GM12878 (cell line): ENCODE measurements at regions not wholly inside any gene's neighbourhood (a gene's known extent, or its start where the extent isn't known, plus 50 kb on each side); places are given as distances from the start of the nearest gene placed in this dataset.

Experiments
- ATAC-seq: fragments of 200-7000 bp; cut with Tn5 transposase; 3 replicates; pipeline ENCODE4 v1.9.1; 2020; ENCODE audit warnings: mild to moderate bottlenecking, moderate library complexity
- BruUV-seq: library from RNA; stranded (reverse); fragments of 400-500 nt; replicated peaks from 2 replicates; lab custom pipeline; 2021; lab: Mats Ljungman, UMichigan
- CTCF ChIA-PET: fragments of 300-600 bp; sonication (Branson Sonifier 250); formaldehyde crosslinking; extraction: SDS; loops from one replicate; lab custom pipeline; 2021; ENCODE audit warnings: inconsistent platforms; lab: Yijun Ruan, JAX
- POLR2A ChIA-PET: fragments of 350-600 bp; formaldehyde crosslinking; extraction: SDS; loops from one replicate; lab custom pipeline; 2021; ENCODE audit warnings: inconsistent platforms; lab: Charles Lee
- RAD21 ChIA-PET: fragments of 300-600 bp; sonication (Branson Sonifier 250); formaldehyde crosslinking; loops from one replicate; lab custom pipeline; 2023; ENCODE audit warnings: antibody characterized with exemption; ENCODE audit not compliant: unreplicated experiment; lab: Charles Lee
- SMC1A ChIA-PET: fragments of 300-600 bp; sonication (Branson Sonifier 250); formaldehyde crosslinking; loops from one replicate; lab custom pipeline; 2023; ENCODE audit not compliant: unreplicated experiment, uncharacterized antibody; lab: Charles Lee
- DNase-seq: peaks from one replicate; pipeline ENCODE4 v3.0.0-alpha.2; 2011; ENCODE audit warnings: low read depth, low spot score
- FAIRE-seq: peaks from 3 replicates; lab custom pipeline; 2011; peaks lifted over from hg19 to GRCh38; lab: Jason Lieb, UNC
- H2AFZ ChIP-seq: 2 replicates; pipeline ENCODE4 v1.6.0; 2011; ENCODE audit warnings: low read depth, low read length, control low read depth; ENCODE audit not compliant: control insufficient read depth
- H3K27ac ChIP-seq: 2 replicates; pipeline ENCODE4 v1.5.1; 2011; ENCODE audit warnings: control low read depth; ENCODE audit not compliant: control insufficient read depth, insufficient read depth
- H3K27me3 ChIP-seq, 2 experiments: replicated peaks in 1 of 2; 2 replicates each; pipeline versions ENCODE4 v1.6.0 to v1.6.1; 2011; ENCODE audit warnings: low read length in 1 of 2; ENCODE audit not compliant: control insufficient read depth in 2 of 2, insufficient read depth in 2 of 2
- H3K36me3 ChIP-seq, 2 experiments: 2 replicates each; pipeline ENCODE4 v1.5.1; 2011; ENCODE audit warnings: low read length in 1 of 2; ENCODE audit not compliant: control insufficient read depth in 2 of 2, insufficient read depth in 2 of 2
- H3K4me1 ChIP-seq: 2 replicates; pipeline ENCODE4 v1.6.1; 2011; ENCODE audit warnings: mild to moderate bottlenecking, low read length, moderate library complexity, mixed read lengths; ENCODE audit not compliant: control insufficient read depth, insufficient read depth
- H3K4me2 ChIP-seq: 2 replicates; pipeline ENCODE4 v1.6.0; 2011; ENCODE audit warnings: control low read depth; ENCODE audit not compliant: control insufficient read depth, insufficient read depth
- H3K4me3 ChIP-seq: fragments of 200-600 bp; sonication (generic); 2 replicates; pipeline ENCODE4 v1.5.1; 2016
- H3K79me2 ChIP-seq: 2 replicates; pipeline ENCODE4 v1.6.0; 2011; ENCODE audit warnings: low read length; ENCODE audit not compliant: control insufficient read depth, insufficient read depth
- H3K9ac ChIP-seq: 2 replicates; pipeline ENCODE4 v1.8.0; 2011; ENCODE audit warnings: low read length, control low read depth, mixed read lengths; ENCODE audit not compliant: control insufficient read depth, insufficient read depth
- H3K9me3 ChIP-seq: replicated peaks from 3 replicates; pipeline ENCODE4 v1.5.1; 2011; ENCODE audit warnings: mild to moderate bottlenecking, low read length; ENCODE audit not compliant: control insufficient read depth, insufficient read depth
- H4K20me1 ChIP-seq: 2 replicates; pipeline ENCODE4 v1.6.0; 2011; ENCODE audit not compliant: control insufficient read depth, insufficient read depth
- CBX5 ChIP-seq: sonication (generic); IDR thresholded peaks from 2 replicates; pipeline ENCODE4 v1.6.1; 2016; ENCODE audit warnings: low read depth, moderate library complexity, mild to moderate bottlenecking, inconsistent platforms
- MEF2B ChIP-seq: fragments of 450-650 bp; IDR thresholded peaks from 2 replicates; pipeline ENCODE4 v1.6.1; 2018; ENCODE audit warnings: mild to moderate bottlenecking, moderate library complexity; ENCODE audit not compliant: partially characterized antibody, poor library complexity, severe bottlenecking
- RELB ChIP-seq: fragments of 450-650 bp; IDR thresholded peaks from 2 replicates; pipeline ENCODE4 v1.6.1; 2017; ENCODE audit warnings: low read depth, mild to moderate bottlenecking, moderate library complexity
- SMARCA5 ChIP-seq: fragments of 450-650 bp; IDR thresholded peaks from 2 replicates; pipeline ENCODE4 v1.6.1; 2017; ENCODE audit warnings: mild to moderate bottlenecking
- SREBF1 ChIP-seq: IDR thresholded peaks from 2 replicates; pipeline ENCODE4 v1.6.1; 2012; ENCODE audit warnings: mild to moderate bottlenecking, low read length
- TARDBP ChIP-seq: IDR thresholded peaks from 2 replicates; pipeline ENCODE4 v1.6.1; 2016; ENCODE audit warnings: borderline replicate concordance
- ZSCAN29 ChIP-seq: fragments of 450-650 bp; IDR thresholded peaks from 2 replicates; pipeline ENCODE4 v1.6.1; 2017; ENCODE audit warnings: mild to moderate bottlenecking, moderate library complexity
- ZZZ3 ChIP-seq: IDR thresholded peaks from 2 replicates; pipeline ENCODE4 v1.6.1; 2011; ENCODE audit warnings: low read depth; ENCODE audit not compliant: control insufficient read depth, insufficient read length
- WGBS: methylation state at CpG from one replicate; pipeline ENCODE4 v1.1.6; 2016; ENCODE audit warnings: low lambda C conversion rate; ENCODE audit not compliant: insufficient replicate concordance, insufficient coverage; ENCODE audit errors: missing lambda C conversion rate; 5-methylcytosine and 5-hydroxymethylcytosine counted together
- in situ Hi-C: fragments of 300-500 bp; cut with MboI; formaldehyde crosslinking; loops from 9 replicates; pipeline ENCODE4 v1.14.3; 2018; ENCODE audit warnings: mixed read lengths
- intact Hi-C: fragments of 100-400 bp; cut with micrococcal nuclease; formaldehyde crosslinking; loops from one replicate; pipeline ENCODE4 v1.14.2; 2022; ENCODE audit not compliant: unreplicated experiment
- TF ChIP-seq, protein P1 (sequence below): fragments of 450-650 bp; IDR thresholded peaks from 2 replicates; pipeline ENCODE4 v1.6.1; 2016; ENCODE audit warnings: mild to moderate bottlenecking, moderate library complexity, borderline replicate concordance
- TF ChIP-seq, protein P2 (sequence below): fragments of 450-650 bp; IDR thresholded peaks from 2 replicates; pipeline ENCODE4 v1.6.1; 2014; ENCODE audit warnings: mild to moderate bottlenecking

GRCh38 chr10:52621635-52622079 is 150.9 kb downstream of the MBL2 start (continued):
- TF ChIP-seq, protein P1, sequence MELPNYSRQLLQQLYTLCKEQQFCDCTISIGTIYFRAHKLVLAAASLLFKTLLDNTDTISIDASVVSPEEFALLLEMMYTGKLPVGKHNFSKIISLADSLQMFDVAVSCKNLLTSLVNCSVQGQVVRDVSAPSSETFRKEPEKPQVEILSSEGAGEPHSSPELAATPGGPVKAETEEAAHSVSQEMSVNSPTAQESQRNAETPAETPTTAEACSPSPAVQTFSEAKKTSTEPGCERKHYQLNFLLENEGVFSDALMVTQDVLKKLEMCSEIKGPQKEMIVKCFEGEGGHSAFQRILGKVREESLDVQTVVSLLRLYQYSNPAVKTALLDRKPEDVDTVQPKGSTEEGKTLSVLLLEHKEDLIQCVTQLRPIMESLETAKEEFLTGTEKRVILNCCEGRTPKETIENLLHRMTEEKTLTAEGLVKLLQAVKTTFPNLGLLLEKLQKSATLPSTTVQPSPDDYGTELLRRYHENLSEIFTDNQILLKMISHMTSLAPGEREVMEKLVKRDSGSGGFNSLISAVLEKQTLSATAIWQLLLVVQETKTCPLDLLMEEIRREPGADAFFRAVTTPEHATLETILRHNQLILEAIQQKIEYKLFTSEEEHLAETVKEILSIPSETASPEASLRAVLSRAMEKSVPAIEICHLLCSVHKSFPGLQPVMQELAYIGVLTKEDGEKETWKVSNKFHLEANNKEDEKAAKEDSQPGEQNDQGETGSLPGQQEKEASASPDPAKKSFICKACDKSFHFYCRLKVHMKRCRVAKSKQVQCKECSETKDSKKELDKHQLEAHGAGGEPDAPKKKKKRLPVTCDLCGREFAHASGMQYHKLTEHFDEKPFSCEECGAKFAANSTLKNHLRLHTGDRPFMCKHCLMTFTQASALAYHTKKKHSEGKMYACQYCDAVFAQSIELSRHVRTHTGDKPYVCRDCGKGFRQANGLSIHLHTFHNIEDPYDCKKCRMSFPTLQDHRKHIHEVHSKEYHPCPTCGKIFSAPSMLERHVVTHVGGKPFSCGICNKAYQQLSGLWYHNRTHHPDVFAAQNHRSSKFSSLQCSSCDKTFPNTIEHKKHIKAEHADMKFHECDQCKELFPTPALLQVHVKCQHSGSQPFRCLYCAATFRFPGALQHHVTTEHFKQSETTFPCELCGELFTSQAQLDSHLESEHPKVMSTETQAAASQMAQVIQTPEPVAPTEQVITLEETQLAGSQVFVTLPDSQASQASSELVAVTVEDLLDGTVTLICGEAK: no peak
- no peak for TF ChIP-seq ZZZ3
- TF ChIP-seq RELB: no peak
- no peak for TF ChIP-seq TARDBP
- no peak for TF ChIP-seq SMARCA5
- no peak for TF ChIP-seq SREBF1

- 21% methylated on average over 2 of the region's 2 CpGs for WGBS
- DNase-seq: no peak
Observed at GRCh38 chr10:52623761-52624160, 148.8 kb downstream of the MBL2 start.

More at GRCh38 chr10:52623761-52624160, 148.8 kb downstream of the MBL2 start:
- Histone ChIP-seq H3K4me3 (no peak overlapping the region), H3K27me3 (no peaks in the 10 kb centered on the region), H3K9me3 (no peaks in the 10 kb centered on the region), H3K4me1 (no peaks in the 10 kb centered on the region), H3K9ac (no peak overlapping the region), H3K4me2 (no peak overlapping the region), H2AFZ (no peak overlapping the region), H3K36me3 (no peaks in the 10 kb centered on the region), H4K20me1 (no peaks in the 10 kb centered on the region), H3K79me2 (no peaks in the 10 kb centered on the region), H3K27ac (no peak overlapping the region)
- SMC1A ChIA-PET: no interaction called here
- CTCF ChIA-PET: no interaction called here
- intact Hi-C loops (no loop called here), in situ Hi-C loops (no loop called here)
- no peak for ATAC-seq
- no TSS peak for BruUV-seq
- FAIRE-seq: no peak
- RAD21 ChIA-PET: no interaction called here
- POLR2A ChIA-PET: no interaction called here
- TF ChIP-seq MEF2B (no peak), CBX5 (no peak), ZSCAN29 (no peak), ZZZ3 (no peak)
- TF ChIP-seq, protein P2, sequence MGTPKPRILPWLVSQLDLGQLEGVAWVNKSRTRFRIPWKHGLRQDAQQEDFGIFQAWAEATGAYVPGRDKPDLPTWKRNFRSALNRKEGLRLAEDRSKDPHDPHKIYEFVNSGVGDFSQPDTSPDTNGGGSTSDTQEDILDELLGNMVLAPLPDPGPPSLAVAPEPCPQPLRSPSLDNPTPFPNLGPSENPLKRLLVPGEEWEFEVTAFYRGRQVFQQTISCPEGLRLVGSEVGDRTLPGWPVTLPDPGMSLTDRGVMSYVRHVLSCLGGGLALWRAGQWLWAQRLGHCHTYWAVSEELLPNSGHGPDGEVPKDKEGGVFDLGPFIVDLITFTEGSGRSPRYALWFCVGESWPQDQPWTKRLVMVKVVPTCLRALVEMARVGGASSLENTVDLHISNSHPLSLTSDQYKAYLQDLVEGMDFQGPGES: no peak
- TF ChIP-seq, all 136 proteins: peak for 0
